SU-DHL-6 (cell line): ENCODE measurements at regions not wholly inside any gene's neighbourhood (a gene's known extent, or its start where the extent isn't known, plus 50 kb on each side); places are given as distances from the start of the nearest gene placed in this dataset.

Experiments
- H2AFZ ChIP-seq: fragments of 200-600 bp; sonication (generic); 2 replicates; pipeline ENCODE4 v1.6.1; 2014; ENCODE audit warnings: low read depth, mild to moderate bottlenecking, moderate library complexity, mixed read lengths, antibody characterized with exemption, low read length; ENCODE audit not compliant: severe bottlenecking
- H3F3A ChIP-seq: fragments of 200-600 bp; shearing (Covaris generic); 2 replicates; pipeline ENCODE4 v1.6.0; 2016; ENCODE audit warnings: antibody characterized with exemption, mild to moderate bottlenecking; ENCODE audit not compliant: insufficient read depth
- H3K27ac ChIP-seq: fragments of 200-600 bp; sonication (generic); 2 replicates; pipeline ENCODE4 v1.5.1; 2016; ENCODE audit warnings: low read depth, mild to moderate bottlenecking, low read length, moderate library complexity, mixed read lengths
- H3K27me3 ChIP-seq: fragments of 200-600 bp; sonication (generic), shearing (Covaris generic); 2 replicates; pipeline ENCODE4 v1.6.0; 2014; ENCODE audit warnings: mild to moderate bottlenecking, low read length
- H3K36me3 ChIP-seq: fragments of 200-600 bp; sonication (generic); 2 replicates; pipeline ENCODE4 v1.6.1; 2014; ENCODE audit warnings: mild to moderate bottlenecking, low read length, mixed read lengths
- H3K4me2 ChIP-seq: fragments of 300-600, 200-600 bp; shearing (Covaris generic), sonication (generic); 2 replicates; pipeline ENCODE4 v1.6.0; 2014; ENCODE audit warnings: low read length, low read depth, mild to moderate bottlenecking; ENCODE audit not compliant: poor library complexity, severe bottlenecking
- H3K4me3 ChIP-seq: fragments of 200-600 bp; sonication (generic); 2 replicates; pipeline ENCODE4 v1.5.1; 2014; ENCODE audit warnings: antibody characterized with exemption, low read length, mild to moderate bottlenecking, mixed read lengths; ENCODE audit not compliant: insufficient read depth, poor library complexity, severe bottlenecking
- H3K79me2 ChIP-seq: fragments of 200-600 bp; sonication (generic); 2 replicates; pipeline ENCODE4 v1.6.1; 2014; ENCODE audit warnings: mild to moderate bottlenecking, low read length, moderate library complexity; ENCODE audit not compliant: insufficient read depth
- H3K9ac ChIP-seq: fragments of 200-600 bp; sonication (generic); 2 replicates; pipeline ENCODE4 v1.7.0; 2014; ENCODE audit warnings: mild to moderate bottlenecking, low read length
- H3K9me2 ChIP-seq: fragments of 200-600 bp; sonication (generic); replicated peaks from 2 replicates; pipeline ENCODE4 v1.6.1; 2014; ENCODE audit warnings: low read length; ENCODE audit not compliant: insufficient read depth
- H3K9me3 ChIP-seq: fragments of 200-600 bp; sonication (generic); 2 replicates; pipeline ENCODE4 v1.6.1; 2014; ENCODE audit warnings: low read length, mixed read lengths; ENCODE audit not compliant: insufficient read depth
- H4K20me1 ChIP-seq: fragments of 200-600 bp; sonication (generic); 2 replicates; pipeline ENCODE4 v1.6.1; 2014; ENCODE audit warnings: low read depth, mild to moderate bottlenecking, antibody characterized with exemption, low read length, moderate library complexity, mixed read lengths
- EZH2phosphoT487 ChIP-seq: fragments of 200-600 bp; sonication (generic), shearing (Covaris generic); conservative IDR thresholded peaks from 2 replicates; pipeline ENCODE4 v1.6.1; 2018; ENCODE audit warnings: mild to moderate bottlenecking, antibody characterized with exemption, low read length, moderate library complexity, mixed read lengths
- TF ChIP-seq, protein P1 (sequence below): fragments of 200-600 bp; sonication (generic); IDR thresholded peaks from one replicate; pipeline ENCODE4 v1.5.1; 2017; ENCODE audit warnings: antibody characterized with exemption, mild to moderate bottlenecking, low read length, moderate library complexity; ENCODE audit not compliant: insufficient read depth, poor library complexity, severe bottlenecking

DNA sequence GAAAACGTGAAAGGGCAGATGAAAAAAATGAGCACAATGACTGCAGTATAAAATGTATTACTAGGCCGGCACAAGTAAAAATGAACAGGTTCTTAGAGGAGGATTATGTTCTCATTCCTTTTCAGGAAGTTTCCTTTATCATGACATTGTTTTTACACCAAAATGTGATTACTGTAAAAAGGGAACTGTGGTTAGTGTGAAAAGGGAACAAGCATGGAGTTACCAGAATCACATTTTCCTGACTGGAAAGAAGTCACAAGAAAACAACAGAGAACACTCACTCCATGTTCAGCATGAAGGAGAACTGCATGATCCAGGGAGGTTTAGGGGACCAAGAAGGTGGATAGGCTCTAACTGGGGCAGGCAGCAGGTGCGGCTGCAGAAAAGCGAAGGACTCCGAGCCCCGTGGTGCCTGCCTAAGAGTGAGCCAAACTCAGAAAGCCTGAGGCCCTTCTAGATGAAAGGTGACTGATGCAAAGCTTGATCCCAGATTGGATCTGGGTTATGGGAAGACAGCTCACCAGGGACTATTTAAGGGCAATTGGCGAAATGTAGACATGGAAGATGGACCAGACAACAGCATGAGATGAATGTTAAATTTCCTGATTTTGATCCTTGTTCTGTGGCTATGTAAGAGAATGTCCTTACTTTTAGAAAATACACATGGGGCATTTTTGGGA lies 77.3 kb downstream of the CCR1 start:
- H3K9ac ChIP-seq = no peak overlapping the region
- no peak overlapping the region for H3K27ac ChIP-seq
- no peaks in the 10 kb centered on the region for H4K20me1 ChIP-seq
- no peaks in the 10 kb centered on the region for H3K27me3 ChIP-seq
- H3F3A ChIP-seq = no peaks in the 10 kb centered on the region
- H3K9me3 ChIP-seq = no peaks in the 10 kb centered on the region
- no peaks in the 10 kb centered on the region for H3K9me2 ChIP-seq
- no peak overlapping the region for H3K4me2 ChIP-seq
- H3K4me3 ChIP-seq = no peak overlapping the region
- no peak for TF ChIP-seq EZH2phosphoT487
- TF ChIP-seq, protein P1, sequence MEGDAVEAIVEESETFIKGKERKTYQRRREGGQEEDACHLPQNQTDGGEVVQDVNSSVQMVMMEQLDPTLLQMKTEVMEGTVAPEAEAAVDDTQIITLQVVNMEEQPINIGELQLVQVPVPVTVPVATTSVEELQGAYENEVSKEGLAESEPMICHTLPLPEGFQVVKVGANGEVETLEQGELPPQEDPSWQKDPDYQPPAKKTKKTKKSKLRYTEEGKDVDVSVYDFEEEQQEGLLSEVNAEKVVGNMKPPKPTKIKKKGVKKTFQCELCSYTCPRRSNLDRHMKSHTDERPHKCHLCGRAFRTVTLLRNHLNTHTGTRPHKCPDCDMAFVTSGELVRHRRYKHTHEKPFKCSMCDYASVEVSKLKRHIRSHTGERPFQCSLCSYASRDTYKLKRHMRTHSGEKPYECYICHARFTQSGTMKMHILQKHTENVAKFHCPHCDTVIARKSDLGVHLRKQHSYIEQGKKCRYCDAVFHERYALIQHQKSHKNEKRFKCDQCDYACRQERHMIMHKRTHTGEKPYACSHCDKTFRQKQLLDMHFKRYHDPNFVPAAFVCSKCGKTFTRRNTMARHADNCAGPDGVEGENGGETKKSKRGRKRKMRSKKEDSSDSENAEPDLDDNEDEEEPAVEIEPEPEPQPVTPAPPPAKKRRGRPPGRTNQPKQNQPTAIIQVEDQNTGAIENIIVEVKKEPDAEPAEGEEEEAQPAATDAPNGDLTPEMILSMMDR = no peak
- H2AFZ ChIP-seq = no peak overlapping the region
- H3K36me3 ChIP-seq = no peaks in the 10 kb centered on the region
- no peaks in the 10 kb centered on the region for H3K79me2 ChIP-seq

DNA sequence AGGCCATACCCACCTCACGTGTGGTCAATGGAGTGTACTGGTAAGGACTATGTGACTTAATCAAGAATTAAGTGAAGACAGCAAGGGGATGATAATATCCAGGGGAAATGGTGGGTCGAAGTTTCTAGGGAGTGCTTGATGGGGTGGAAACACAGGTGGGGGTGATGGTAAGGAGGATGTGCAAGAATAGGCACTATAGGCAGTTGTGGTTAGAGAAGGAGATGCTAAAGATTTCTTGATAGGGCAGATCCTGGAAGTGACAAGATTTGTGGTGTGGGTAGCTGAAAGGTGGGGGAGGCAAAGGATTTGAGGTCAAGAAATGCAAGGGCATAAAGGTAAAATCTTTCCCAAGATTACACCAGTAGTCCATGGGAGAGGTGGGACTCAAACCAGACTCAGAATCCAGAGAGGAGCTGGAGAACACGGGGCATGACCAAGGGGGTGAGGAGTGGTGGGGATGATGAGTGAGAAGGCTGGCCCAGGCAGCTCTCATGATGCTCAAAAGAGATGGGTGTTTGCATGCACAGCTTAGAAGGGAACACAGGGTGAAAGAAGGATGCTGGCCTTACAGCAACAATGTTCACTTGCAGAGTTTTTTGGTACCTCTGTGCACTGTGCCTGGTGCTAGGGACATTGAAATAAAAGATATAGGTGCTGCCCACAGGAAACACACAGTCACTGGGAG lies 78.4 kb downstream of the CCR1 start:
- Histone ChIP-seq H3K9me2 (no peaks in the 10 kb centered on the region), H3K27me3 (no peaks in the 10 kb centered on the region), H2AFZ (no peak overlapping the region), H3K4me3 (no peak overlapping the region), H3K4me2 (no peak overlapping the region), H3K9me3 (no peaks in the 10 kb centered on the region), H4K20me1 (no peaks in the 10 kb centered on the region), H3K79me2 (no peaks in the 10 kb centered on the region), H3K27ac (no peak overlapping the region), H3F3A (no peaks in the 10 kb centered on the region), H3K9ac (no peak overlapping the region), H3K36me3 (no peaks in the 10 kb centered on the region)
- TF ChIP-seq, protein P1 = no peak
- no peak for TF ChIP-seq EZH2phosphoT487

DNA sequence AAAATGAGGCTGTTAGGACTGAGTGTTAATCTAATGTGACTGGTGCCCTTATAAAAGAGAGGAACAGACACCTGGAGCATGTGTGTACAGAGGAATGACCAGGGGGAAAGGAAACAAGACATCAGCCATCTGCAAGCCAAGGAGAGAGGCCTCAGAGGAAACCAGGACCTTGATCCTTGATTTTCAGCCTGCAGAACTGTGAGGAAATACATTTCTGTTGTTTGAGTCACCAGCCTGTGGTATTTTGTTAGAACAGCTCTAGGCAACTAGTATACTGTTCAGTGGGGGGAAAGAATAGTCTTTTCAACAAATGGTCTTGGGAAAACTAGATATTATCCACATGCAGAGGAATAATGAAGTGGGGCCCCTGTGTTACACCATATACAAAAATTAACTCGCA lies 80.6 kb downstream of the CCR1 start:
- no peaks in the 10 kb centered on the region for H3F3A ChIP-seq
- no peak for TF ChIP-seq EZH2phosphoT487
- TF ChIP-seq, protein P1 = no peak
- H3K4me3 ChIP-seq = no peak overlapping the region
- H3K4me2 ChIP-seq = no peak overlapping the region
- H3K79me2 ChIP-seq = no peaks in the 10 kb centered on the region
- no peak overlapping the region for H3K27ac ChIP-seq
- H3K36me3 ChIP-seq = no peaks in the 10 kb centered on the region
- no peak overlapping the region for H3K9ac ChIP-seq
- H4K20me1 ChIP-seq = no peaks in the 10 kb centered on the region
- H2AFZ ChIP-seq = no peak overlapping the region
- H3K9me2 ChIP-seq = no peaks in the 10 kb centered on the region
- no peaks in the 10 kb centered on the region for H3K27me3 ChIP-seq
- H3K9me3 ChIP-seq = no peaks in the 10 kb centered on the region
